H1 (cell line): ENCODE measurements at regions not wholly inside any gene's neighbourhood (a gene's known extent, or its start where the extent isn't known, plus 50 kb on each side); places are given as distances from the start of the nearest gene placed in this dataset.

Experiments used
- CTCF ChIA-PET: fragments of 300-600 bp; sonication (Branson Sonifier 250); formaldehyde crosslinking; loops from one replicate; lab custom pipeline; 2021; ENCODE audit not compliant: partially characterized antibody; lab: Charles Lee
- POLR2A ChIA-PET: fragments of 300-600 bp; sonication (Branson Sonifier 250); formaldehyde crosslinking; loops from one replicate; lab custom pipeline; 2021; ENCODE audit warnings: inconsistent platforms; ENCODE audit not compliant: partially characterized antibody; lab: Charles Lee
- DNase-seq, 2 experiments: peaks; one replicate each; pipeline versions ENCODE4 v3.0.0 to v3.0.0-alpha.2; 2010 to 2022; ENCODE audit warnings: low spot score in 2 of 2, low read depth in 1 of 2, mixed read lengths in 1 of 2
- FAIRE-seq: peaks from 2 replicates; lab custom pipeline; 2011; peaks lifted over from hg19 to GRCh38; lab: Jason Lieb, UNC
- H2AFZ ChIP-seq: 2 replicates; pipeline ENCODE4 v1.8.1; 2012; ENCODE audit warnings: low read length, inconsistent platforms
- H2AK5ac ChIP-seq: 2 replicates; pipeline ENCODE4 v1.6.1; 2013; ENCODE audit warnings: low read depth, low read length
- H2BK120ac ChIP-seq: replicated peaks from 2 replicates; pipeline ENCODE3; 2013; ENCODE audit warnings: low read depth, low read length, inconsistent platforms
- H2BK12ac ChIP-seq: 2 replicates; pipeline ENCODE4 v1.6.1; 2013; ENCODE audit warnings: low read depth, low read length
- H2BK15ac ChIP-seq: 2 replicates; pipeline ENCODE4 v1.6.1; 2013; ENCODE audit warnings: low read length
- H2BK20ac ChIP-seq: 2 replicates; pipeline ENCODE4 v1.6.1; 2013; ENCODE audit warnings: low read length
- H2BK5ac ChIP-seq: 2 replicates; pipeline ENCODE4 v1.6.1; 2013; ENCODE audit warnings: low read depth, low read length
- H3K14ac ChIP-seq: 2 replicates; pipeline ENCODE4 v1.6.1; 2013; ENCODE audit warnings: inconsistent platforms; ENCODE audit not compliant: insufficient read length
- H3K18ac ChIP-seq: 2 replicates; pipeline ENCODE4 v1.6.1; 2013; ENCODE audit warnings: low read length; ENCODE audit errors: extremely low read depth
- H3K23ac ChIP-seq: 2 replicates; pipeline ENCODE4 v1.6.1; 2013; ENCODE audit warnings: inconsistent platforms; ENCODE audit not compliant: insufficient read length
- H3K23me2 ChIP-seq: 2 replicates; pipeline ENCODE4 v1.6.1; 2013; ENCODE audit warnings: low read depth, low read length
- H3K27ac ChIP-seq: 2 replicates; pipeline ENCODE4 v1.6.1; 2011; ENCODE audit warnings: low read depth, low read length, inconsistent platforms
- H3K27me3 ChIP-seq, 4 experiments: replicated peaks in 1 of 4; 1 replicate in 1 of 4; 2 replicates in 3 of 4; pipeline versions ENCODE4 v1.6.1 to v1.8.1; 2011 to 2013; ENCODE audit warnings: low read length in 3 of 4, mild to moderate bottlenecking in 3 of 4, inconsistent platforms in 2 of 4, mixed read lengths in 2 of 4, moderate library complexity in 1 of 4; ENCODE audit not compliant: control insufficient read depth in 3 of 4, insufficient read depth in 3 of 4; ENCODE audit errors: extremely low read depth in 1 of 4
- H3K36me3 ChIP-seq, 4 experiments: 2 replicates each; pipeline versions ENCODE4 v1.6.1 to v1.8.1; 2011 to 2013; ENCODE audit warnings: mild to moderate bottlenecking in 4 of 4, low read length in 3 of 4, moderate library complexity in 2 of 4, control low read depth in 1 of 4, inconsistent platforms in 1 of 4; ENCODE audit not compliant: insufficient read depth in 4 of 4, control insufficient read depth in 2 of 4
- H3K4ac ChIP-seq: replicated peaks from 2 replicates; pipeline ENCODE3; 2013; ENCODE audit warnings: low read length, low read depth, mixed read lengths, inconsistent platforms; ENCODE audit not compliant: insufficient read length
- H3K4me1 ChIP-seq, 4 experiments: replicated peaks in 1 of 4; 1 replicate in 1 of 4; 2 replicates in 3 of 4; pipeline versions ENCODE4 v1.6.1 to v1.8.1; 2011 to 2013; ENCODE audit warnings: low read length in 3 of 4, inconsistent platforms in 2 of 4, mixed read lengths in 1 of 4; ENCODE audit not compliant: insufficient read depth in 4 of 4, control insufficient read depth in 3 of 4
- H3K4me2 ChIP-seq, 2 experiments: 2 replicates each; pipeline versions ENCODE4 v1.6.1 to v1.8.1; 2011 to 2013; ENCODE audit warnings: low read depth in 2 of 2, low read length in 2 of 2, control low read depth in 1 of 2, inconsistent platforms in 1 of 2, mild to moderate bottlenecking in 1 of 2; ENCODE audit not compliant: insufficient read depth in 1 of 2
- H3K4me3 ChIP-seq, 4 experiments: fragments of 200-600, 300-600 bp in 1 of 4; sonication (generic), shearing (Covaris generic), sonication (Bioruptor Twin) in 1 of 4; 2 replicates each; pipeline versions ENCODE4 v1.5.1 to v1.8.1; 2011 to 2016; ENCODE audit warnings: low read length in 4 of 4, low read depth in 3 of 4, control low read depth in 2 of 4, inconsistent platforms in 2 of 4, mild to moderate bottlenecking in 2 of 4, mixed read lengths in 1 of 4, moderate library complexity in 1 of 4; ENCODE audit not compliant: insufficient read depth in 2 of 4; ENCODE audit errors: extremely low read depth in 1 of 4
- H3K56ac ChIP-seq: replicated peaks from 2 replicates; pipeline ENCODE3; 2013; ENCODE audit warnings: low read depth, mild to moderate bottlenecking, mixed read lengths, low read length, inconsistent platforms; ENCODE audit not compliant: insufficient read length
- H3K79me1 ChIP-seq: 2 replicates; pipeline ENCODE4 v1.6.1; 2013; ENCODE audit warnings: low read depth, low read length, control low read depth
- H3K79me2 ChIP-seq, 2 experiments: 2 replicates each; pipeline versions ENCODE4 v1.6.1 to v1.8.1; 2012 to 2013; ENCODE audit warnings: low read length in 2 of 2, mild to moderate bottlenecking in 2 of 2, inconsistent platforms in 1 of 2; ENCODE audit not compliant: insufficient read depth in 2 of 2, control insufficient read depth in 1 of 2
- H3K9ac ChIP-seq, 4 experiments: replicated peaks in 1 of 4; 1 replicate in 1 of 4; 2 replicates in 3 of 4; pipeline versions ENCODE4 v1.6.1 to v1.8.1; 2011 to 2013; ENCODE audit warnings: low read depth in 3 of 4, low read length in 3 of 4, control low read depth in 2 of 4, mild to moderate bottlenecking in 2 of 4, moderate library complexity in 2 of 4, inconsistent platforms in 1 of 4; ENCODE audit errors: extremely low read depth in 1 of 4
- H3K9me3 ChIP-seq, 2 experiments: 2 replicates each; pipeline versions ENCODE4 v1.6.1 to v1.8.1; 2012 to 2013; ENCODE audit warnings: mild to moderate bottlenecking in 2 of 2, moderate library complexity in 2 of 2, control low read depth in 1 of 2, inconsistent platforms in 1 of 2, low read depth in 1 of 2, low read length in 1 of 2, mixed read lengths in 1 of 2; ENCODE audit not compliant: insufficient read depth in 2 of 2
- H4K20me1 ChIP-seq, 2 experiments: replicated peaks in 1 of 2; 2 replicates each; pipeline versions ENCODE3 to v1.8.1; 2011 to 2013; ENCODE audit warnings: inconsistent platforms in 2 of 2, low read length in 2 of 2, mild to moderate bottlenecking in 1 of 2; ENCODE audit not compliant: insufficient read depth in 2 of 2, control insufficient read depth in 1 of 2
- H4K5ac ChIP-seq: 2 replicates; pipeline ENCODE4 v1.6.1; 2013; ENCODE audit warnings: low read length, low read depth, mixed read lengths, inconsistent platforms; ENCODE audit not compliant: insufficient read length
- H4K8ac ChIP-seq: 2 replicates; pipeline ENCODE4 v1.8.0; 2013; ENCODE audit warnings: mild to moderate bottlenecking, moderate library complexity, low read length, inconsistent platforms; ENCODE audit not compliant: insufficient read depth; ENCODE audit errors: extremely low read depth
- H4K91ac ChIP-seq: replicated peaks from 2 replicates; pipeline ENCODE3; 2013; ENCODE audit warnings: low read length, mixed read lengths, inconsistent platforms; ENCODE audit not compliant: insufficient read length
- GABPA ChIP-seq: IDR thresholded peaks from 2 replicates; pipeline ENCODE4 v1.6.1; 2011; ENCODE audit warnings: mild to moderate bottlenecking, low read length, moderate library complexity, borderline replicate concordance; ENCODE audit not compliant: insufficient read depth
- NANOG ChIP-seq: IDR thresholded peaks from 2 replicates; pipeline ENCODE4 v1.6.1; 2011; ENCODE audit warnings: low read length, low read depth, mild to moderate bottlenecking, inconsistent platforms; ENCODE audit not compliant: insufficient read depth, poor library complexity, severe bottlenecking
- SP1 ChIP-seq: IDR thresholded peaks from 2 replicates; pipeline ENCODE4 v1.6.1; 2011; ENCODE audit warnings: low read depth, low read length
- TAF7 ChIP-seq: optimal IDR thresholded peaks from 2 replicates; pipeline ENCODE3; 2011; ENCODE audit warnings: low read depth, mild to moderate bottlenecking, inconsistent platforms, low read length, moderate library complexity, borderline replicate concordance
- TEAD4 ChIP-seq: IDR thresholded peaks from 2 replicates; pipeline ENCODE4 v1.6.1; 2012; ENCODE audit warnings: low read depth, low read length, inconsistent platforms, mixed read lengths

DNA sequence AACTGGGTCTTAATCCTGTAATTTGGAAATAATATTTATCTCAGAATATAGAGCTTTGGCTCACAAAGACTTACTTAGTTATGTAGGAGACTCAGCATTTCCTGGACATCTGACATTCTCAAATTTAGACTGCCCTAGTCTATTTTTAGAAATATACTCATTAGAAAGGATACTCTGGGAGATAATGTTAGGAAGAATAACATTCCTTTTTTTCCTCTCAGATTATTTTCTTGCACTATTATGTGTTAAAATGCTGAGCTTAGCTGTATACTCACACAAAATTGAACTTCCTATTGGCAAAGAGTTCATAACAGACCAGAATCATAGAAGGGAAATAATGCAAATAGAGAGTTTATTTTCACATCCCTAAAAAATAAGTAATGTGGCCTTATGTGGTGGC, 1424.9 kb upstream of the PCDH7 start:
- H3K27ac ChIP-seq = no peak overlapping the region
- no peaks in the 10 kb centered on the region for H4K20me1 ChIP-seq
- H3K14ac ChIP-seq = no peak overlapping the region
- H2BK12ac ChIP-seq = no peak overlapping the region
- H3K27me3 ChIP-seq = no peaks in the 10 kb centered on the region
- no peak overlapping the region for H4K91ac ChIP-seq
- H3K23me2 ChIP-seq = no peaks in the 10 kb centered on the region
- no peak overlapping the region for H2BK15ac ChIP-seq
- CTCF ChIA-PET = interaction anchor here (1.2 kb wide), 1 partner anchor 18 kb away, joined by 3 read pairs; no protein-coding TSS in a partner anchor
- H2BK5ac ChIP-seq = no peak overlapping the region
- no peak for TF ChIP-seq SP1
- TF ChIP-seq TAF7 = no peak
- no peak for TF ChIP-seq NANOG
- TF ChIP-seq GABPA = no peak
- TF ChIP-seq TEAD4 = no peak
- TF ChIP-seq, all 59 proteins: peak for 0
- no peak for DNase-seq
- POLR2A ChIA-PET = no interaction called here
- no peak overlapping the region for H4K8ac ChIP-seq
- H3K9ac ChIP-seq = no peak overlapping the region
- H2AK5ac ChIP-seq = no peak overlapping the region
- H2BK120ac ChIP-seq = no peak overlapping the region
- no peak for FAIRE-seq
- H3K18ac ChIP-seq = no peak overlapping the region
- no peaks in the 10 kb centered on the region for H3K36me3 ChIP-seq
- no peak overlapping the region for H4K5ac ChIP-seq
- H2BK20ac ChIP-seq = no peak overlapping the region
- no peak overlapping the region for H3K4me2 ChIP-seq
- H2AFZ ChIP-seq = no peak overlapping the region
- no peak overlapping the region for H3K56ac ChIP-seq
- H3K79me1 ChIP-seq = no peaks in the 10 kb centered on the region
- H3K4me1 ChIP-seq = no peaks in the 10 kb centered on the region
- H3K9me3 ChIP-seq = no peaks in the 10 kb centered on the region
- H3K4ac ChIP-seq = no peak overlapping the region
- no peak overlapping the region for H3K23ac ChIP-seq
- H3K79me2 ChIP-seq = no peaks in the 10 kb centered on the region
- H3K4me3 ChIP-seq = no peak overlapping the region
